Psoas muscle (tissue), 7 donors: ENCODE measurements at regions not wholly inside any gene's neighbourhood (a gene's known extent, or its start where the extent isn't known, plus 50 kb on each side); places are given as distances from the start of the nearest gene placed in this dataset.

Source experiments
- ATAC-seq, 4 donors: fragments of 200-7000 bp; cut with Tn5 transposase; one replicate each; pipeline ENCODE4 v1.9.1; 2020; ENCODE audit warnings: moderate library complexity in 3 of 4, mild to moderate bottlenecking in 2 of 4
- DNase-seq, 2 donors: peaks; one replicate each; pipeline ENCODE4 v3.0.0-alpha.2; 2020
- H3K27ac ChIP-seq: fragments of 200-600 bp; one replicate; pipeline ENCODE4 v1.8.0; 2022
- H3K27me3 ChIP-seq, 3 donors: fragments of 200-600 bp in 1 of 3; one replicate each; pipeline versions ENCODE4 v1.6.1 to v1.8.0; 2013 to 2022; ENCODE audit warnings: low read length in 2 of 3, mild to moderate bottlenecking in 2 of 3, moderate library complexity in 1 of 3; ENCODE audit not compliant: insufficient read depth in 3 of 3
- H3K36me3 ChIP-seq, 2 donors: fragments of 200-600 bp in 1 of 2; one replicate each; pipeline versions ENCODE4 v1.6.1 to v1.8.0; 2013 to 2022; ENCODE audit warnings: low read depth in 1 of 2, mild to moderate bottlenecking in 1 of 2, moderate library complexity in 1 of 2; ENCODE audit not compliant: insufficient read depth in 1 of 2
- H3K4me1 ChIP-seq: fragments of 200-600 bp; one replicate; pipeline ENCODE4 v1.8.0; 2022
- H3K4me3 ChIP-seq: fragments of 200-600 bp; one replicate; pipeline ENCODE4 v1.8.0; 2022; ENCODE audit warnings: mild to moderate bottlenecking
- H3K9me3 ChIP-seq: fragments of 200-600 bp; one replicate; pipeline ENCODE4 v1.8.0; 2022
- WGBS, 3 donors: extraction: QIAGEN DNeasy Blood & Tissue Kit; methylation state at CpG; one replicate each; pipeline versions ENCODE4 v1.1.6 to v1.1.7; 2013; 5-methylcytosine and 5-hydroxymethylcytosine counted together
- intact Hi-C, 2 donors: fragments of 100-400 bp; cut with DNase I; formaldehyde crosslinking; loops; one replicate each; pipeline versions ENCODE4 v1.11.0 to v1.14.2; 2022
- TF ChIP-seq, protein P1 (sequence below): fragments of 200-600 bp; IDR thresholded peaks from one replicate; pipeline ENCODE4 v1.8.0; 2022; ENCODE audit warnings: antibody characterized with exemption
- donor health status: healthy with polysubstance abuse.
- donor health status: DM: no; HTN: no; CAD: no; lungs with moderate emphysema.
- donor health status: Bipolar disorder and iron deficiency.
- donor health status: healthy.
- donor health status: DM: yes; HTN: yes; CAD: no.
- donor health status: DM: no; HTN: no; CAD: no.
- donor health status: DM: yes; HTN: yes; CAD: no.

DNA sequence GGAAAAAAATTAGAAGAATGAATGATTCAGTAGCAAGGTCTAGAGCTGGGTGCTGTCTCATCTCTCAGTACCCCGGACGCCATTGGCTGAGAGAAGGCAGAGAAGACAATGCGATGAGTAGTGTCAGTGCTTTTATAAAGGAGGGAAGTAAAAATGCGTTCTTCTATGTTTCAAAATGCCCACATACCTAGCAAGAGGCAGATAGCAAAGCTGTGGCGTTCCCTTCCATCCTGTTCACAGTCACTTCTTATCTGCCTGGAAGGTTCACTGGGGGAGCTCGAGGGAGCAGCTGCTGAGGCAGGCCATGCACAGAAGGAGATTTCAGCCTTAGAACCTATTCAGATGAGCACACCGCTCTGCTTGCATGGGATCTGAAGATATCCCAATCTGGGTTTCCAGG lies 234.0 kb downstream of the RPLP1 start:
- WGBS, 3 donors = 80 to 84% (median 84%) methylated on average over 7 of the region's 7 CpGs
- ATAC-seq = no peak
- TF ChIP-seq, protein P1, sequence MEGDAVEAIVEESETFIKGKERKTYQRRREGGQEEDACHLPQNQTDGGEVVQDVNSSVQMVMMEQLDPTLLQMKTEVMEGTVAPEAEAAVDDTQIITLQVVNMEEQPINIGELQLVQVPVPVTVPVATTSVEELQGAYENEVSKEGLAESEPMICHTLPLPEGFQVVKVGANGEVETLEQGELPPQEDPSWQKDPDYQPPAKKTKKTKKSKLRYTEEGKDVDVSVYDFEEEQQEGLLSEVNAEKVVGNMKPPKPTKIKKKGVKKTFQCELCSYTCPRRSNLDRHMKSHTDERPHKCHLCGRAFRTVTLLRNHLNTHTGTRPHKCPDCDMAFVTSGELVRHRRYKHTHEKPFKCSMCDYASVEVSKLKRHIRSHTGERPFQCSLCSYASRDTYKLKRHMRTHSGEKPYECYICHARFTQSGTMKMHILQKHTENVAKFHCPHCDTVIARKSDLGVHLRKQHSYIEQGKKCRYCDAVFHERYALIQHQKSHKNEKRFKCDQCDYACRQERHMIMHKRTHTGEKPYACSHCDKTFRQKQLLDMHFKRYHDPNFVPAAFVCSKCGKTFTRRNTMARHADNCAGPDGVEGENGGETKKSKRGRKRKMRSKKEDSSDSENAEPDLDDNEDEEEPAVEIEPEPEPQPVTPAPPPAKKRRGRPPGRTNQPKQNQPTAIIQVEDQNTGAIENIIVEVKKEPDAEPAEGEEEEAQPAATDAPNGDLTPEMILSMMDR = no peak
- no peaks in the 10 kb centered on the region for H3K4me1 ChIP-seq
- peaks cover 0 to 2% (median 0%) of the 10 kb centered on the region in 3 donors for H3K27me3 ChIP-seq
- intact Hi-C loops = no loop called here
- peaks cover 19% of the 10 kb centered on the region for H3K9me3 ChIP-seq
- DNase-seq = no peak
- H3K36me3 ChIP-seq = no peaks in the 10 kb centered on the region
- no peak overlapping the region for H3K4me3 ChIP-seq
- no peak overlapping the region for H3K27ac ChIP-seq

- Histone ChIP-seq H3K27ac (no peak overlapping the region), H3K27me3 (peaks cover 0 to 2% (median 0%) of the 10 kb centered on the region in 3 donors), H3K36me3 (no peaks in the 10 kb centered on the region), H3K9me3 (peaks cover 7% of the 10 kb centered on the region), H3K4me3 (no peak overlapping the region), H3K4me1 (no peaks in the 10 kb centered on the region)
- no peak for ATAC-seq
- intact Hi-C loops = no loop called here
- TF ChIP-seq, protein P1 = no peak
- DNase-seq = no peak
- WGBS, 3 donors = 90 to 100% (median 98%) methylated on average over 1 of the region's 1 CpG
These were observed 236.5 kb downstream of the RPLP1 start for GRCh38 chr15:69689133-69689532.

GRCh38 chr15:69691307-69692015 lies 238.8 kb downstream of the RPLP1 start:
- H3K9me3 ChIP-seq = peaks cover 7% of the 10 kb centered on the region
- intact Hi-C loops = no loop called here
- H3K4me1 ChIP-seq = no peaks in the 10 kb centered on the region
- DNase-seq (no peak), ATAC-seq (no peak)
- peaks cover 0 to 2% (median 0%) of the 10 kb centered on the region in 3 donors for H3K27me3 ChIP-seq
- H3K27ac ChIP-seq = no peak overlapping the region
- no peaks in the 10 kb centered on the region for H3K36me3 ChIP-seq
- WGBS, 3 donors = 76 to 80% (median 79%) methylated on average over 7 of the region's 7 CpGs
- H3K4me3 ChIP-seq = no peak overlapping the region
- TF ChIP-seq, protein P1 = no peak

DNA sequence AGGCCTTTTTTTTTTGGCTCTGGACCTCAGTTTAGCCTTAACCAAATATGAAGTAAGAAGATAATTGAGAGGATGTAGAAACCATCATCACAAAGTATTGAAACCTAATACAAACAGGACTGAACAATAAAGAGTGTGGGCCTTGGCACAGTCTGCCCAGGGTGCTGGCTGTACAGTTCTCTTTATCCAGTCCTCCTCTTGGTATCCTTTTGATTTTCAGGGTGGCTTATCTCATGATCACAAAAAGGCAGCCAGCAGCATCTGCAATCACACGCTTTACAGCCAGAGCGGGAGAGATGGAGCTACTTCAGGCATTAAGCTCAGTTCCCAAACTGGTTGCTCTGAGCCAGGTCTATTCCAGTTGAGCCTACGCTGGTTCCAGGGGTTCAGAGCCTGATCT lies 239.7 kb downstream of the RPLP1 start:
- TF ChIP-seq, protein P1 = no peak
- peaks cover 0 to 2% (median 0%) of the 10 kb centered on the region in 3 donors for H3K27me3 ChIP-seq
- intact Hi-C loops = no loop called here
- H3K36me3 ChIP-seq = no peaks in the 10 kb centered on the region
- DNase-seq (no peak), ATAC-seq (no peak)
- no peaks in the 10 kb centered on the region for H3K4me1 ChIP-seq
- no peak overlapping the region for H3K4me3 ChIP-seq
- no peak overlapping the region for H3K27ac ChIP-seq
- peaks cover 7% of the 10 kb centered on the region for H3K9me3 ChIP-seq
- whole genome bisulfite sequencing, 3 donors = 79 to 89% (median 86%) methylated on average over 3 of the region's 3 CpGs

- Histone ChIP-seq H3K27me3 (no peaks in the 10 kb centered on the region), H3K36me3 (no peaks in the 10 kb centered on the region), H3K9me3 (peaks cover 7% of the 10 kb centered on the region), H3K4me1 (no peaks in the 10 kb centered on the region), H3K4me3 (no peak overlapping the region), H3K27ac (no peak overlapping the region)
- no peak for DNase-seq
- WGBS, 3 donors = 72 to 83% (median 72%) methylated on average over 4 of the region's 4 CpGs
- ATAC-seq = no peak
- TF ChIP-seq, protein P1 = no peak
- intact Hi-C loops = no loop called here
These were observed 240.4 kb downstream of the RPLP1 start for GRCh38 chr15:69693059-69693458.
